ENCODE measurements at regions not wholly inside any gene's neighbourhood (a gene's known extent, or its start where the extent isn't known, plus 50 kb on each side); places are given as distances from the start of the nearest gene placed in this dataset.

GRCh38 chr4:177562859-177563258, 120.6 kb upstream of the AGA start:
- no peaks in the 10 kb centered on the region for H3K36me3 ChIP-seq
- intact Hi-C loops (cut with DNase I) = no loop called here
- H3K4me1 ChIP-seq = no peaks in the 10 kb centered on the region
- no peak for DNase-seq (ENCODE audit: extremely low spot score)
- no peaks in the 10 kb centered on the region for H3K9me3 ChIP-seq
- H3K27me3 ChIP-seq = no peaks in the 10 kb centered on the region
- WGBS = 96% methylated on average over 1 of the region's 1 CpG
- H3K27ac ChIP-seq (replicated peaks in 1 of 4) = no peak overlapping the region
- H3K4me3 ChIP-seq = no peak overlapping the region
- TF ChIP-seq, protein P1, sequence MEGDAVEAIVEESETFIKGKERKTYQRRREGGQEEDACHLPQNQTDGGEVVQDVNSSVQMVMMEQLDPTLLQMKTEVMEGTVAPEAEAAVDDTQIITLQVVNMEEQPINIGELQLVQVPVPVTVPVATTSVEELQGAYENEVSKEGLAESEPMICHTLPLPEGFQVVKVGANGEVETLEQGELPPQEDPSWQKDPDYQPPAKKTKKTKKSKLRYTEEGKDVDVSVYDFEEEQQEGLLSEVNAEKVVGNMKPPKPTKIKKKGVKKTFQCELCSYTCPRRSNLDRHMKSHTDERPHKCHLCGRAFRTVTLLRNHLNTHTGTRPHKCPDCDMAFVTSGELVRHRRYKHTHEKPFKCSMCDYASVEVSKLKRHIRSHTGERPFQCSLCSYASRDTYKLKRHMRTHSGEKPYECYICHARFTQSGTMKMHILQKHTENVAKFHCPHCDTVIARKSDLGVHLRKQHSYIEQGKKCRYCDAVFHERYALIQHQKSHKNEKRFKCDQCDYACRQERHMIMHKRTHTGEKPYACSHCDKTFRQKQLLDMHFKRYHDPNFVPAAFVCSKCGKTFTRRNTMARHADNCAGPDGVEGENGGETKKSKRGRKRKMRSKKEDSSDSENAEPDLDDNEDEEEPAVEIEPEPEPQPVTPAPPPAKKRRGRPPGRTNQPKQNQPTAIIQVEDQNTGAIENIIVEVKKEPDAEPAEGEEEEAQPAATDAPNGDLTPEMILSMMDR (IDR thresholded peaks at IDR 0.05) = no peak
- TF ChIP-seq EP300 (IDR thresholded peaks at IDR 0.05) (no peak), POLR2AphosphoS5 (IDR thresholded peaks at IDR 0.05) (no peak), POLR2A (IDR thresholded peaks at IDR 0.05; ENCODE audit: low read depth) (no peak)

GRCh38 chr4:177566691-177567090, 124.5 kb upstream of the AGA start:
- intact Hi-C loops (cut with DNase I) = no loop called here

DNA sequence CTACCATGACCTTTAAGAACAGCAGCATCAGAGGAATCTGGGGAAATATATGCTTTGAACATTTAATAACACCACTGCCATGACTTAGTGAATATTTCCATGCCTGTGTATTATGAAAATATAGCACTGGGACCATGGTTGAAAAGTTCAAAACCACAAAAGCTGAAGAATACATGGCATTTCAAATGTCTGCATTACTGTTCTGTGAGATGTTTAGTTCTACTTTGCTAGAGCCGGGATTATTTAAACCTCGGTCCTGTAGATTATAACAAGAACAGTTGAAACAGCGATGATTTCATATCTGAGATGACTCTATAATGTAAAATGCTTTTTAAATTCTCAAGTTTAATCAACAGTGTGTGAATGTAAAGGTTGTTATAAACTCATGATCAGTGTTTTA, 126.7 kb upstream of the AGA start:
- Histone ChIP-seq H3K9me3 (no peaks in the 10 kb centered on the region), H3K4me3 (no peak overlapping the region), H3K4me1 (peaks cover 0 to 18% (median 4%) of the 10 kb centered on the region in 4 donors), H3K27me3 (no peaks in the 10 kb centered on the region), H3K36me3 (no peaks in the 10 kb centered on the region), H3K27ac (replicated peaks in 1 of 4) (no peak overlapping the region)
- WGBS = 89% methylated on average over 3 of the region's 3 CpGs
- TF ChIP-seq EP300 (IDR thresholded peaks at IDR 0.05) = no peak
- no peak for TF ChIP-seq POLR2AphosphoS5 (IDR thresholded peaks at IDR 0.05)
- no peak for TF ChIP-seq POLR2A (IDR thresholded peaks at IDR 0.05; ENCODE audit: low read depth)
- TF ChIP-seq, protein P1 (IDR thresholded peaks at IDR 0.05) = no peak
- no peak for DNase-seq (ENCODE audit: extremely low spot score)
- intact Hi-C loops (cut with DNase I) = no loop called here

More at GRCh38 chr4:177566691-177567090, 124.5 kb upstream of the AGA start:
- H3K4me3 ChIP-seq = no peak overlapping the region
- H3K27me3 ChIP-seq = no peaks in the 10 kb centered on the region
- no peak overlapping the region for H3K27ac ChIP-seq (replicated peaks in 1 of 4)
- 72% methylated on average over 5 of the region's 5 CpGs for WGBS
- no peaks in the 10 kb centered on the region for H3K9me3 ChIP-seq
- no peaks in the 10 kb centered on the region for H3K36me3 ChIP-seq
- TF ChIP-seq POLR2AphosphoS5 (IDR thresholded peaks at IDR 0.05) (no peak), POLR2A (IDR thresholded peaks at IDR 0.05; ENCODE audit: low read depth) (no peak), EP300 (IDR thresholded peaks at IDR 0.05) (no peak)
- TF ChIP-seq, protein P1 (IDR thresholded peaks at IDR 0.05) = no peak
- H3K4me1 ChIP-seq = peaks cover 0 to 12% (median 2%) of the 10 kb centered on the region in 4 donors
- no peak for DNase-seq (ENCODE audit: extremely low spot score)

GRCh38 chr4:177569434-177569833, 127.2 kb upstream of the AGA start:
- no peak overlapping the region for H3K4me3 ChIP-seq
- H3K36me3 ChIP-seq = no peaks in the 10 kb centered on the region
- no peaks in the 10 kb centered on the region for H3K27me3 ChIP-seq
- no peak for DNase-seq (ENCODE audit: extremely low spot score)
- TF ChIP-seq, protein P1 (IDR thresholded peaks at IDR 0.05) = no peak
- TF ChIP-seq EP300 (IDR thresholded peaks at IDR 0.05) = no peak
- no peak for TF ChIP-seq POLR2A (IDR thresholded peaks at IDR 0.05; ENCODE audit: low read depth)
- no peak for TF ChIP-seq POLR2AphosphoS5 (IDR thresholded peaks at IDR 0.05)
- H3K9me3 ChIP-seq = no peaks in the 10 kb centered on the region
- intact Hi-C loops (cut with DNase I) = no loop called here
- no peak overlapping the region for H3K27ac ChIP-seq (replicated peaks in 1 of 4)
- 42% methylated on average over 1 of the region's 1 CpG for WGBS
- H3K4me1 ChIP-seq = peaks cover 0 to 23% (median 8%) of the 10 kb centered on the region in 4 donors

DNA sequence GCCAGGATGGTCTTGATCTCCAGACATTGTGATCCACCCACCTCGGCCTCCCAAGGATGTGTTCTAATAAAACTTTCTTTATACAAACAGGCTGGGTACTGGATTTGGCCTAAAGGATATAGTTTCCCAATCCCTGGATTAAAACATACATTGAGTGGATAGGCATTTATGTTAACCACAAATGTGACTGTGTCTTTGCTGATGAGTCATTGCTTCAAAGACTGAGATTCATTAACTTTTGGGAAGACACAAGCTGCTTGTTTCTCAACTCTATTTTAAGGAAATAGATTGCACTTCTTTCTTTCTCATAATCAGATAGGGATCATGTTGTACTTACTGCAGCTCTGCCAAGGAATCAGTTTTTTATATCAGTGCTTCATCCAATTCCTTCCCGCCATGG, 131.3 kb upstream of the AGA start:
- Histone ChIP-seq H3K36me3 (no peaks in the 10 kb centered on the region), H3K9me3 (no peaks in the 10 kb centered on the region), H3K27ac (replicated peaks in 1 of 4) (no peak overlapping the region), H3K27me3 (no peaks in the 10 kb centered on the region), H3K4me1 (peaks cover 0 to 29% (median 10%) of the 10 kb centered on the region in 4 donors), H3K4me3 (no peak overlapping the region)
- DNase-seq (ENCODE audit: extremely low spot score) = no peak
- WGBS = 93% methylated on average over 2 of the region's 2 CpGs
- intact Hi-C loops (cut with DNase I) = no loop called here
- TF ChIP-seq POLR2AphosphoS5 (IDR thresholded peaks at IDR 0.05) (no peak), EP300 (IDR thresholded peaks at IDR 0.05) (no peak), POLR2A (IDR thresholded peaks at IDR 0.05; ENCODE audit: low read depth) (no peak)
- TF ChIP-seq, protein P1 (IDR thresholded peaks at IDR 0.05) = no peak

Data from esophagus muscularis mucosa (tissue), 4 donors.